Caco-2 (cell line): ENCODE measurements at regions not wholly inside any gene's neighbourhood (a gene's known extent, or its start where the extent isn't known, plus 50 kb on each side); places are given as distances from the start of the nearest gene placed in this dataset.

Source experiments
- BruUV-seq: library from RNA; stranded (reverse); fragments of 400-500 nt; replicated peaks from 2 replicates; lab custom pipeline; 2021; lab: Mats Ljungman, UMichigan
- CTCF ChIA-PET: fragments of 300-600 bp; sonication (Branson Sonifier 250); formaldehyde crosslinking; loops from one replicate; lab custom pipeline; 2022; ENCODE audit warnings: antibody characterized with exemption; lab: Charles Lee
- POLR2A ChIA-PET: fragments of 300-600 bp; sonication (Branson Sonifier 250); formaldehyde crosslinking; loops from one replicate; lab custom pipeline; 2022; ENCODE audit warnings: antibody characterized with exemption; lab: Charles Lee
- DNase-seq, 2 experiments: peaks; one replicate each; pipeline versions ENCODE4 v3.0.0 to v3.0.0-alpha.2; 2020 to 2022
- H3K27me3 ChIP-seq: replicated peaks from 2 replicates; pipeline ENCODE4 v1.6.0; 2011; ENCODE audit warnings: low read length; ENCODE audit not compliant: control insufficient read depth, insufficient read depth
- H3K36me3 ChIP-seq: 2 replicates; pipeline ENCODE4 v1.5.1; 2011; ENCODE audit warnings: low read length; ENCODE audit not compliant: control insufficient read depth, insufficient read depth
- H3K4me1 ChIP-seq: fragments of 250-450 bp; sonication (Bioruptor Pico); 2 replicates; pipeline ENCODE4 v1.5.1; 2020; ENCODE audit warnings: mild to moderate bottlenecking
- H3K4me3 ChIP-seq: 2 replicates; pipeline ENCODE4 v1.5.1; 2011; ENCODE audit warnings: low read depth, mild to moderate bottlenecking, control low read depth, low read length
- H3K9me3 ChIP-seq: fragments of 250-450 bp; sonication (Bioruptor Pico); 2 replicates; pipeline ENCODE4 v1.5.1; 2020; ENCODE audit warnings: mild to moderate bottlenecking, moderate library complexity
- H3K27ac Mint-ChIP-seq: one replicate; pipeline ENCODE4 v1.8.0; 2022; ENCODE audit warnings: mixed read lengths; ENCODE audit not compliant: unreplicated experiment
- H3K27me3 Mint-ChIP-seq: one replicate; pipeline ENCODE4 v1.8.0; 2022; ENCODE audit warnings: mixed read lengths; ENCODE audit not compliant: insufficient read depth, unreplicated experiment
- H3K36me3 Mint-ChIP-seq: one replicate; pipeline ENCODE4 v1.8.0; 2022; ENCODE audit warnings: mild to moderate bottlenecking, mixed read lengths; ENCODE audit not compliant: insufficient read depth, unreplicated experiment
- H3K4me1 Mint-ChIP-seq: one replicate; pipeline ENCODE4 v1.8.0; 2022; ENCODE audit warnings: low read depth, mixed read lengths; ENCODE audit not compliant: unreplicated experiment
- H3K4me3 Mint-ChIP-seq: one replicate; pipeline ENCODE4 v1.8.0; 2022; ENCODE audit warnings: mild to moderate bottlenecking, moderate library complexity, mixed read lengths; ENCODE audit not compliant: unreplicated experiment
- H3K9me3 Mint-ChIP-seq: one replicate; pipeline ENCODE4 v1.8.0; 2022; ENCODE audit warnings: mixed read lengths; ENCODE audit not compliant: unreplicated experiment
- intact Hi-C: fragments of 100-400 bp; cut with micrococcal nuclease; formaldehyde crosslinking; loops from one replicate; pipeline ENCODE4 v1.10.0; 2022; ENCODE audit not compliant: unreplicated experiment
- TF ChIP-seq, protein P1 (sequence below), 2 experiments: fragments of 200-600 bp in 1 of 2; IDR thresholded peaks; 1 replicate in 1 of 2; 2 replicates in 1 of 2; pipeline versions ENCODE4 v1.5.1 to v1.8.0; 2011 to 2022; ENCODE audit warnings: antibody characterized with exemption in 1 of 2, control low read depth in 1 of 2, inconsistent platforms in 1 of 2, low read depth in 1 of 2, low read length in 1 of 2, mild to moderate bottlenecking in 1 of 2, moderate library complexity in 1 of 2; ENCODE audit not compliant: insufficient read depth in 1 of 2, severe bottlenecking in 1 of 2, unreplicated experiment in 1 of 2

DNA sequence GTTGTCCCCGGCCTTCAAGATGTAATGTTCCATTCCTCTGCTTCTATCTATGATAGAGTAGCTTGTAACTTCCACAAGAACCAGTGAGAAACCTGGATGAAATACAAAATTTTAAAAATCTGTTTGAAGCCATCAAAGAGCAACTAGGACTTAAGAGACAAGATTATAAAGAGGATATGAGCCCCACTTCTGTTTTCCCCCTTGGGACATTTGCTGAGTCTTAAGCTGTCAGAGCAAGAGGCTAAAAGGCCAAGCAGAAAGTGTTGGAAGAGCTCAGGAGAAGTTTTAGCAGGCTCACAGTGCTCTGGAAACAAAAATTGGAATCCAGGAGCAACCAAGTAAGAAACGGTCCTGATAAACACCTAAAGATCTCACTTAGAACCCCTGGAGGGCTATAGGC is 76.1 kb downstream of the ADRB2 start:
- ChIA-PET POLR2A (no interaction called here), CTCF (interaction anchor here (1.1 kb wide), 1 partner anchor 55 kb away, joined by 4 read pairs; no protein-coding TSS in a partner anchor)
- no peak overlapping the region for H3K27ac Mint-ChIP-seq
- intact Hi-C loops, result no loop called here
- no peak overlapping the region for H3K4me3 Mint-ChIP-seq
- no peaks in the 10 kb centered on the region for H3K9me3 Mint-ChIP-seq
- TF ChIP-seq, protein P1, sequence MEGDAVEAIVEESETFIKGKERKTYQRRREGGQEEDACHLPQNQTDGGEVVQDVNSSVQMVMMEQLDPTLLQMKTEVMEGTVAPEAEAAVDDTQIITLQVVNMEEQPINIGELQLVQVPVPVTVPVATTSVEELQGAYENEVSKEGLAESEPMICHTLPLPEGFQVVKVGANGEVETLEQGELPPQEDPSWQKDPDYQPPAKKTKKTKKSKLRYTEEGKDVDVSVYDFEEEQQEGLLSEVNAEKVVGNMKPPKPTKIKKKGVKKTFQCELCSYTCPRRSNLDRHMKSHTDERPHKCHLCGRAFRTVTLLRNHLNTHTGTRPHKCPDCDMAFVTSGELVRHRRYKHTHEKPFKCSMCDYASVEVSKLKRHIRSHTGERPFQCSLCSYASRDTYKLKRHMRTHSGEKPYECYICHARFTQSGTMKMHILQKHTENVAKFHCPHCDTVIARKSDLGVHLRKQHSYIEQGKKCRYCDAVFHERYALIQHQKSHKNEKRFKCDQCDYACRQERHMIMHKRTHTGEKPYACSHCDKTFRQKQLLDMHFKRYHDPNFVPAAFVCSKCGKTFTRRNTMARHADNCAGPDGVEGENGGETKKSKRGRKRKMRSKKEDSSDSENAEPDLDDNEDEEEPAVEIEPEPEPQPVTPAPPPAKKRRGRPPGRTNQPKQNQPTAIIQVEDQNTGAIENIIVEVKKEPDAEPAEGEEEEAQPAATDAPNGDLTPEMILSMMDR (IDR thresholded peaks at IDR 0.05; ENCODE audit: insufficient read depth in 1 of 2, low read depth in 1 of 2, low read length in 1 of 2, severe bottlenecking in 1 of 2, unreplicated experiment in 1 of 2), result no peak
- no peaks in the 10 kb centered on the region for H3K36me3 Mint-ChIP-seq
- no TSS peak for BruUV-seq
- DNase-seq, result no peak
- peaks cover 4% of the 10 kb centered on the region for H3K27me3 Mint-ChIP-seq
- H3K4me3 ChIP-seq, result no peak overlapping the region
- H3K36me3 ChIP-seq, result no peaks in the 10 kb centered on the region
- no peaks in the 10 kb centered on the region; the same call in 1 of the 2 replicates for H3K27me3 ChIP-seq
- H3K4me1 ChIP-seq, result no peaks in the 10 kb centered on the region
- no peaks in the 10 kb centered on the region for H3K9me3 ChIP-seq
- H3K4me1 Mint-ChIP-seq, result no peaks in the 10 kb centered on the region

DNA sequence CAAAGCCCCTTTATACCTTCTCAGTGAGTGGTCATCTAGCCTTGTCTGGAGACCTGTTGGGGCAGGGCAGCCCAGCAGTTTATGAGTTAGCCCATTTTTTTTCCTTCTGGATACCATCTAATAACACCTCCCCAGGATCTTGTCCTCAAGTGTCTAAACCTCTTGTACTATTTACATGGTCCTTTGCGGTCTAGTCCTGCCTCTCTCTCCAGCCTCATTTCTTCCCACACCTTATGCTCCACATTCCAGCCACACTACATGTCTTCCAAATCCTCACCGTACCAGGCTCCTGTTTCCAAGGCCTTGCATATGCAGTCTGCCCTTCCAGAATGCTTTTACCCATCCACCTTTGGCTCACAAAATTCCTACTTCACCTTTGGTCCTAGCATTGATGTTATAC is 77.2 kb downstream of the ADRB2 start:
- intact Hi-C loops, result no loop called here
- Histone ChIP-seq H3K9me3 (no peaks in the 10 kb centered on the region), H3K27me3 (no peaks in the 10 kb centered on the region; the same call in 1 of the 2 replicates), H3K4me1 (no peaks in the 10 kb centered on the region), H3K36me3 (no peaks in the 10 kb centered on the region), H3K4me3 (no peak overlapping the region)
- H3K9me3 Mint-ChIP-seq, result no peaks in the 10 kb centered on the region
- CTCF ChIA-PET, result no interaction called here
- DNase-seq, result no peak
- no TSS peak for BruUV-seq
- no peaks in the 10 kb centered on the region for H3K36me3 Mint-ChIP-seq
- H3K4me1 Mint-ChIP-seq, result no peaks in the 10 kb centered on the region
- TF ChIP-seq, protein P1 (IDR thresholded peaks at IDR 0.05; ENCODE audit: insufficient read depth in 1 of 2, low read depth in 1 of 2, low read length in 1 of 2, severe bottlenecking in 1 of 2, unreplicated experiment in 1 of 2), result no peak
- H3K4me3 Mint-ChIP-seq, result no peak overlapping the region
- H3K27me3 Mint-ChIP-seq, result peaks cover 4% of the 10 kb centered on the region
- POLR2A ChIA-PET, result no interaction called here
- H3K27ac Mint-ChIP-seq, result no peak overlapping the region

DNA sequence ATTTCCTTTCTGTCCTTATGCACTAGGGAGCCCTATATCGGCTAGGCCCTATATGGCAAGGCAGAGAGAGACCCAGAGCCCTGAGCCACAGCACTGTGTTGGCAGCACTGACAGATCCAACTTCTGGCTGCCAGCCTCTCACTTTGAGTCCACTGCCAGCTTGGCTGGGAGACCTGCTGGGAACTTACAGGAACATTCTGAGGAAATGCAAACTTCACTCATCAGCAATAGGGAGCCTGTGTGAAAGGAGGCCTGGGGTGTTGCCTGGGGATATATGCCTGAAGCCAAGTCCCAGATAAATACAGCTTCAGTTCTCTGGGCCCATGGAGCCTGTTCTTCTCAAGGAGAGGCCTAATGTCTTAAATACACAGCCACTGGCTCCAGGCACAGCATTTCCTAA is 78.0 kb downstream of the ADRB2 start:
- Histone ChIP-seq H3K27me3 (no peaks in the 10 kb centered on the region; the same call in 1 of the 2 replicates), H3K4me1 (no peaks in the 10 kb centered on the region), H3K9me3 (no peaks in the 10 kb centered on the region), H3K4me3 (no peak overlapping the region), H3K36me3 (no peaks in the 10 kb centered on the region)
- no peaks in the 10 kb centered on the region for H3K4me1 Mint-ChIP-seq
- TF ChIP-seq, protein P1 (IDR thresholded peaks at IDR 0.05; ENCODE audit: insufficient read depth in 1 of 2, low read depth in 1 of 2, low read length in 1 of 2, severe bottlenecking in 1 of 2, unreplicated experiment in 1 of 2), result no peak
- BruUV-seq, result no TSS peak
- H3K27ac Mint-ChIP-seq, result no peak overlapping the region
- H3K9me3 Mint-ChIP-seq, result no peaks in the 10 kb centered on the region
- CTCF ChIA-PET, result no interaction called here
- POLR2A ChIA-PET, result no interaction called here
- no peak for DNase-seq
- intact Hi-C loops, result no loop called here
- H3K4me3 Mint-ChIP-seq, result no peak overlapping the region
- peaks cover 4% of the 10 kb centered on the region for H3K27me3 Mint-ChIP-seq
- H3K36me3 Mint-ChIP-seq, result no peaks in the 10 kb centered on the region
